ENCODE measurements at regions not wholly inside any gene's neighbourhood (a gene's known extent, or its start where the extent isn't known, plus 50 kb on each side); places are given as distances from the start of the nearest gene placed in this dataset.
"Not testable (repeated sequence)": the region's sequence is repeated elsewhere in the genome, so short reads cannot be mapped to it uniquely, and the experiment has no call there.

DNA sequence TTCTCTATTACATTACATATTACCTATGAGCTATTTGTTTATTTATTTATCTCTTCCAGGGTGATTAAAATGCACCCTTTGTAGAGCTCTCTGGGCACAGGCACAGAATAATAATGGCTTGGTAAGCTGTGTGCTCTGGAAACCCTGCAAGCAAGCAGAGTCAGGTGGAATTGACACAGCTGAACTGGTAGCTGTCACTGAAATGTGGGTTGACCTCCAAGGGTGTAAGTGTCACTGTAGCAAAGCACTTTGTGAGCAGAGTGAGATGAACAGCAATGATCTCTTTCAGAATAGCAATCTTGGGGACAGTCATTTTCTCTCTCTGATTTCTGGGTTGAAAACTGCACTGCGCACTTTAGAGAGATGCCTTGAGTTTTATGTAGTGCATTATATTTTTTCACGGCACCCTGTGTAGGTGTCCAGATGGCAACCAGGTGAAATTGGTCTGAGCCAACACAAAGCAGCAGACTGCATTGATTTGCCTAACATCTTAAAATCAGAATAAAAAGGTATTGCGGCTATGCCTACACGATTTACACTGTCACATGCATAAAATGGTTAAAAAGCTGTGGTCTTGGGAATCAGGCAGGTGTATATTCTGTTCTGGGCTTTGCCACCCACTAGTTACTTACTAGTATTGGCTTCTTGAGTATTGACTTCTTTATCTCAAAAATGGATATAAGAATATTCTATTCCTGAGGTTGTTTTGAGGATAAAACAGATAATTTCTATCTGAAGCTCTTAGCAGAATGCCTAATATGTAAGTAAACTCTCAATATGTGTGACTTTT lies 450.3 kb downstream of the RAPGEF2 start:
- DNase-seq: no peak

DNA sequence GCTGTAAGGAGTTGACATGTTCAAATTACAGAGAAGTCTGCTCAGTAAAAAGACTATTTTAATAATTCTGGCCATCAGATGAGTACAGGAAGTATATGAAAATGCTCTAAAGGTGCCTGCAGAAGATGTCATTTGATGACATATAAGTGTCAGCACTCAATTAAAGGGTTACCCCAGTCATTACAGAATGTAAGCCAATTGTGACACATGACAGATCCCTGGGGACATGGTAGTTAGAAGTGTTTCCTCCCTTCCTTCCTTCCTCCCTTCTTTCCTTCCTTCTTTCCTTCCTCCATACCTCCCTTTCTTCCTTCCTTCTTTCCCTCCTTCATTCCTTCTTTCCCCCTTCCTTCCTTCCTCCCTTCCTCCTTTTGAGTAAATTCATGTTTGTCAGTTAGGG lies 453.0 kb downstream of the RAPGEF2 start:
- DNase-seq: no peak

DNA sequence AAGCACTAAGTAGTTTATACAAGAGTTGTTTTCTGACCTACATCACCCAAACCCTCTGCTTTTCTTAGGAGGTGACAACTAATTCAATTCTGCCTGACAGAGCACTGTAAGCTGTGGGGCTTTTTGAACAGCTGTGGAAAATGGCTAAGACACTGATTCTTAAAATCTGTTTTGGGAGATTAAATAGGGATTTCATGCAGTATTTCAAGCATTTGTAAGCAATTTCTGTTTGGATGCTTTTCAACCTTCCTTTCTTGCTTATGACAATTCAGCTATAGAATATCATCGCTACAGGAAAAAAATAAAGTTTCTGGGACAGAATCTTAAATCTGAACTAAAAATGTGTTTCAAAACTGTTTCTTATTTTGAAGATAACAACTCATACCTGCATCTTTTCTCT lies 459.5 kb downstream of the RAPGEF2 start:
- no peak for DNase-seq

DNA sequence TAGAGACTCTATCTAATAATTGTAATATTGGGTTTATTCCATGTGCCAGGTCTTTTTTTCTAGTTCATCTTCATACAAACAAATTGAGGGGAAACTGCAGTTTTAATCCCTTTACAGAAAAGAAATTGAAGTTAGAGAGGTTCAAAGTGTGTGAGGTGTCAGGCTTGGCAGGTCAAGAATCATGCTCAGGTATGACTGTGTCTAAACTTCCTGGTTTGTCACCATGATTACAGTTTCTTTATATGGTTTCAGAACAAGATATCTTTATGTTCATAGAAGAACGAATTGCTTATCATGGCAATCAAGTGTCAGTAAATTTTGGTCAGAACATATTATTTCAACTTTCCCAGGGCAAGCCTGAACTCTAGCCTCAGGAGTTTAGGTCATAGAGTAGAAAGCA lies 460.4 kb downstream of the RAPGEF2 start:
- no peak for DNase-seq

DNA sequence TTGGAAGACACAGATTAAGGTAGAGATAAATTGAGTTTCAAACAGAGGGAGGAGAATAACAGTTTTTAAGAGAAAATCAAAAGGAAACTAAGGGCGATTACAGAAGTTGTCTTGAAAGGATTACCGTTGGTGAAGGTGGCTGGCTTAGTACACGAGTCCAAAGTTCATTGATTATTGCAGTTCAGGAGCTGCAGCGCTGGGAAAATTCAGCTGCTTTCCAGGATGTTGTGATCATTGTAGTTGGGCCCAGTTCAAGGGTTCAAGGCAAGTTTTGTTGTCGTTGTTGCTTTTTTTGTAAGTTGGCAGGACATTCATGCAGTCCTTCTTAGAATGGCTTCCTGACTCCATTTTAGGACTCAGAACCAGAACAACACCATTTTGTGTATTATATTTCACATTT lies 461.7 kb downstream of the RAPGEF2 start:
- DNase-seq: no peak

DNA sequence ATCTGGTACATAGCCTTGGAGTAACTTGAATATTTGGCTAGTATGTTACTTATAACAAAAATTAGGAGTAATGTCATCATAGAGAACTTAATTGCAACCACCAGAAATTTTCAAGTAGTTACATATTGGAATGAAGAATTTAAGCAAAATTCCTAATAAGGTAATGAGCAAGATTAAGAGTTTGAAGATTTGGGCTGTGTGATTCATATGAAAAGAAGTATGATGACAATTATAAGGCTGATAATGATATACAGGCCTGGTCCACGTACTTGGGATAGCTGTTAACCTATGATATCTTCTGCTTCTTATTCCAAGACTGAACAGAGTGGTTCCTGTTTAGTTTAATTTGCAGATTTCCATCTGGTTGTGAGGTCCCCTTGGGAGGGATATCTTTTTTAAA lies 463.9 kb downstream of the RAPGEF2 start:
- no peak for DNase-seq

DNA sequence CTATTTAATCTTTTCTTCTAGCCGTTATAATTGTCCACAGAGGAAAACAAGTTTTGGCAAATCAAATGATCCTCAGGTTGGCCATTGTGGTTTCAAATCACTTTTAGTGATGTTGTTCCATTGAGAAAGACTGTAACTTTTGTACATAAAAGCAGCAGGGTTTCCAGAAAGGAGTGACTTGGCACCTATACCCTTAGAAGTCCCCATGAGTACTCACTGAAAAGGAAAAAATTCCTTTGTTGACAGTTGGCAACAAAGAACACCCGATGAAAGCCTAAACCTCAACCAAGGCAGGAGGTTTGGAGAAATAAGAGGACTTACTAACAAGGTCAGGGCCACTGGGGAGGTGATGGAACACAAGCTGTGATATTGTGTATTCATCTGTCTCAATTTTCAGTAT lies 474.4 kb downstream of the RAPGEF2 start:
- DNase-seq: no peak

DNA sequence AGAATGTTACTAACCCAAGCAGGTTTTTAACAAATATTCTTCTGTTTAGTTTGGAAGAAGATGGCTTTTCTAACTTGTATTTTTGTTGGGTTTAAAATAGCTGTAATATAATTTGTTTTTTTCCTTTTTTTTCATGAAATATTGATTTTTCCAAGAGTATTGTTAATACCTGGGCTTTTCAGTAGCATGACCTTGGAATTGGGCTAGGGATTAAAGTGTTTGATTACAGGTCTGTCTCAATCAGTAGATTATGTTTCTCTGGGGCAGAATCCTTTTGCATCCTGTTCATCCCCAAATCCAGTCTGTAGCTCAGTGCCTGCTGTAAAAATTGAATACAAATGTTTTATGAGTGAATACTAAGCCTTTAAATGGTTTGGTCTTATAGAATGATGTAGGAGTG lies 479.8 kb downstream of the RAPGEF2 start:
- no peak for DNase-seq

DNA sequence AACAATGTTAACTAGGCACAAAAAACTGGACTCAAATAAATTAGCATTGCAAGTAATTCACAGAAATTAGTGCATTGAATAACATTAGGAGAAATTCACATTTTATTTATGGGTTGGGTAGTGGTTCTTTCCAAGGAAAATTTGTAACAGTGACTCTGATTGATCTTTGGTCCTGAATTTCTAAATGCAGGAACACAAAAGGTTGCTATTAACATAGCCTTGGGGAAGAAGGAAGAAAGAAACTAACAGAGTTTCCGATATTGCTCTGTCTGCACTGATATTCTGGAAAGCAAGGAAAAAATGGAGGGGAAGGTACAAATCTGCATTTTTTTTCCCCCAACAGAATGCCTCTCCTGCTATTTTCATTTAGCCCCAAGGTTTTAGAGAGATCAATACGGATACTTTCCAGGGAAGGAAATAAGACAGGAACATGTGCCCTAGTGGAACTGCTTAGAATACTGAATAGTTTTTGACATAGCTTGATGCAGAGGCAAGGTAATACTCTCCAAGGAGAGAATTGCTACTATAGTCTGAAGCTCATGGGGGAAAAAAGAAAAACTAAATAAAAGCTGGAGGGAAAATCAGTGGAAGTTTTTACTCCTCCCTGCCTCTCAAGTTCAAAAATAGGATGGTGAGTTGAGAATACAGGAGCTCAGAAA lies 490.1 kb downstream of the RAPGEF2 start:
- DNase-seq: no peak

DNA sequence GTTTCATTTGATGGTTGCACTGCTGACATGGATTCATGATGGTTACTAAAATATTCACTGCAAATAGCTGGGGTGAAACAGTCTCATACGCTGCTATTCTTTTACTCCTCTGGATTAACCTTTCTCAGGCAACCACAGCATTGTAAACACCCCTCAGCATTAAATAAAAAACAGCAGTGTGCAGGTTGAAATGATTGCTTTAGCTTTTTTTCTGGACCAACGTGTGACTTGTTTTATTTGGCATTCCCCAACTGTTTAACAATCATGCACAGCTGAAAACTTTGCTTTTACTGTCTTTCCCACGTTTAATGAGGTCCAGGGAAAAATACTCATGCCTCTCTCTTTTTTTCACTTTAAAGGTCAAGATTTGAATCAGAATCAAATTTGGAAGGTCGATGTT lies 490.8 kb downstream of the RAPGEF2 start:
- DNase-seq: no peak

DNA sequence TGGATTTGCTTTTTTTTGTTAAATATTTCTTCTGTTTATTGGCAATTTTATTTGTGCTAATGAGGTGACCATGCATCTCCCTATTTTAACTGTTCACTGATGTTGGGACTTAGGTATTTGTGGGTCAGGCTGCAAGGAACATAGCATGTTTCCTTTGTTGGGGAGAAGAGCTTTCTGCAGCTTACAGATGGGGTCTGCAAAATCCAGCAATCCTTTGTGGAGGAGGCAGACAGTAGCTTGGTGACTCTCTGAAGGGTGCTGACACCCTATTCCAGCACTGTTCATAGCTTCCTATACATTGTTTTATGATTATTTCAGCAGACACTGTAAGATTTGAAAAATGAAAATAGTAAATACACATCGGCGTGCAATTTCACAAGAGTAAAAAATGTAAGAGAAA lies 491.7 kb downstream of the RAPGEF2 start:
- no peak for DNase-seq

DNA sequence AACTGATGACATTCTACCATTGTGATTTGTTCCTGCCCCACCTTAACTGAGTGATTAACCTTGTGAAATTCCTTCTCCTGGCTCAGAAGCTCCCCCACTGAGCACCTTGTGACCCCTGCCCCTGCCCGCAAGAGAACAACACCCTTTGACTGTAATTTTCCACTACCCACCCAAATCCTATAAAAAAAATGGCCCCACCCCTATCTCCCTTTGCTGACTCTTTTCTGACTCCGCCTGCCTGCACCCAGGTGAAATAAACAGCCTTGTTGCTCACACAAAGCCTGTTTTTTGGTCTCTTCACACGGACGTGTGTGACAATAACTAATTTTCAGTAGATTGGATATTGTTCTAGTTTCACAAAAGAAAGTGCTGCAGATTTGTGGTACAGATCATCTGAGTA lies 492.2 kb downstream of the RAPGEF2 start:
- not testable (repeated sequence) for DNase-seq

DNA sequence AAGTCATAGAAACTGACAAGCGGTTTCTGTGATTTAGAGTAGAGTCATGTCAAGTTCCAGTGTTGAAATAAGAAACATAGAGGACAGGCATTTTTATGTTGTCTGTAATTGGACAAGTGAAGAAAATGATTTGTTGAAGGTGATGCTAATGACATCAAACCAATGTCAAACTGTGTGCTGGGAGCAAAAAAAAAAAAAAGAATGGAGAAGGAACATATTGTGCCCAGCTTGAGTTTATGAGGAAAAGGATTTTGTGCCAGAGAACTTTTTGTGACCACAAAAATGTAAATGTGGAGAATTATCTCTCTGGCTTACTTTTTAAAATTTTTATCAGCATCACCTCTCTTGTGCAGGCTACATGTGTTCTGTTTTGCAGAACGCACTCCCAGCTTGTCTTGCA lies 495.7 kb downstream of the RAPGEF2 start:
- no peak for DNase-seq

DNA sequence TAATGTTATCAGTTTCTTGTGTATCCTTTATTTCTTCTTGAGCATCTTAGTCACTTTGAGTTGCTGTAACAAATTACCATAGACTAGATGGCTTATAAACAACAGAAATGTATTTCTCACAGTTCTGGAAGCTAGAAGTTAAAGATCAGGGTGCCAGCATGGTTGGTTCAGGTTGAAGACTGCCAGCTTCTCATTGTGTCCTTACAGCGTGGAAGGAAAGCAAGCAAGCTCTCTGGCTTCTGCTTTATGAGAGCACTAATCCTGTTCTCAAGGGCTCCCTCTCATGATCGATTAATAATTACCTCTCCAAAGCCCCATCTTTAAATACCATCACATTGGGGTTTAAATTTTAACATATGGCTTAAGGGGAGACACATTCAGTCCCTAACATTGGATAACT lies 497.2 kb downstream of the RAPGEF2 start:
- DNase-seq: no peak

DNA sequence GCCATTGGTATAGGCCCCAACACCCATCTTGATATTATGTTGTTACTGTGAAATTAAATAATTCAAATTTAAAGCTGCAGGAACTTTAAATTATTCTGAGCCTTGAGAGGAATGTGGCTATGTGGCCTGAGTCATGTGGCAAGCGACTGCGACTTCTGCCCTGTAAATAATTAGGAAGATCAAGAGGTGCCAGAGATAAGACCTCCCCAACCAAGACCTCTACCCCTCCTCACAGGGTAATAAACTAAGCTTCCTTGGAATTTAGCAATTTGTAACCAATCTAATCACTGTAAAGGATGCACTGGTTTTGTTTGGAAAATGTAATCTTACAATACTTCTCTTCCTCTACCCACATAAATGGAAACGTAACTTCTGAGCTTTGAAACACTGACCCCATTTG lies 501.9 kb downstream of the RAPGEF2 start:
- no peak for DNase-seq

DNA sequence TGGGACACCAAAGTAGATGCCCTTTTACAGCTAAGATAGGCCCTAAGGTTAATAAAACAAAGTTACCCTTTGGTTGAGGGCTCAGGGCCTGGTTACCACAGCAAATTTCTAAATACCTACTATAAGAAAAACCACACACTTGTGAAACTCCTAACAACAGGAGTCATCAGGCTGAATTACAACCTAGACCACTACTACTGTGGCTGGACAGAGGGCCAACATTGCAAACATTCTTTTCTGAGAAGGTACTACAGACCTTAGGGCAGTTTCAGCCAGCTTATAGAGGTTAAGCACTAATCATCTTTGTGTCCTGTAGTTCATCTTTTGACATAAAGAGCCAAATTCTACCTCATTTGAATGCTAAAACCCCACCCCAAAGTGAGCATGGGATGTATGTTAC lies 504.0 kb downstream of the RAPGEF2 start:
- no peak for DNase-seq

DNA sequence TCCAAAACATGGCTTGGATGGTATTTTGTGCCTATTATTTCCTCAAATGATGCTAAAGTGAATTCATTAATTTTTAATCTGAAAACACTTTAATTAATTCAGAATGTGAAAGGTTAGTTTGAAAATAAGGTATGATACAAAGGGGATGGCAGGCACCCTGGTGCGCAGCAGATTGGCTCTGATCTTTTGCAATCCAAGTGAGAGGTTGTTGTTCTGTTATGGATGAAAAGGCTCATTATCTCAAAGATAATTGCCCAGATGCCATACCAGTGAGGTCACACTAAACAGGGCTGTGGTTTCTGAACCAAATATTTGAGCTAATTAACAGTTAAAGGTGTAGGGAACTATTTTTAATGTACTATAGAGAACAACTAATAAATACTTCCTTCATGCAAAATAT lies 504.9 kb downstream of the RAPGEF2 start:
- no peak for DNase-seq

DNA sequence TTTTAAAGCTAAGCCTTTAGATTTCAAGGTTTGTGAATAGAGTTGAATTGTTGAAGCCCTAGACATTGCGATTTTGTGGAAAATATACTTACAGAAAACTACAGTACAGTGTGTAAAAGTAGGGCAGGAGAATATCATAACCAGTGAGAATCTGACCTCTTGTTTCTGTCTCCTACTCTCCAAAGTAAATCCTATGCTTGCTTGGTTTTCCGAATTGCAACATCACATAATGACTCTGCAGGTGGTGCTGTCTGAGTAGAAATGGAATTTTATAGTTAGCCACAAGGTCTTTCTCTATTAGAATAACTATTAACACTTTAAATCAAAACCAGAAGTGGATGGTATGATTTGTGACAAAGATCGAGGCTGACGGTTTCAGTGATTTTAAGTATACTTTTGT lies 505.6 kb downstream of the RAPGEF2 start:
- no peak for DNase-seq

DNA sequence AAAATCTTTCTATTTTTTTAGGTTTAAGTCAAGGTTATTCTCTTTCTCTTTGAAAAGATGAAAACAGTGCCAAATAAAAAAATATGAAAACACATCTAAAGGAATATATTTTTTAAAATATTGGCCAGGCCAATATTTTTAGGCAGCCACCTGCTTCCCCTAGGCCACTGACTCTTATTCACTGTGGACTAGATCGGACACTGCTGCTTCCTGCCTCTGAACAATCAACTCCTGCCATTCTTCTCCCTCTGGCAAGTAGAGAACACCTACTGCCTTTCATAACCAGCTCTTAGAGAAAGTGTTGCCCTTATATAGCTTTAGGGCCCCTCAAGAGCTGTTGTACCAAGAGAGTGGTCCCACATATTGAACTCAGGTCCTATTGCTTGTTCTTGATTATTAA lies 529.2 kb downstream of the RAPGEF2 start:
- DNase-seq: no peak

DNA sequence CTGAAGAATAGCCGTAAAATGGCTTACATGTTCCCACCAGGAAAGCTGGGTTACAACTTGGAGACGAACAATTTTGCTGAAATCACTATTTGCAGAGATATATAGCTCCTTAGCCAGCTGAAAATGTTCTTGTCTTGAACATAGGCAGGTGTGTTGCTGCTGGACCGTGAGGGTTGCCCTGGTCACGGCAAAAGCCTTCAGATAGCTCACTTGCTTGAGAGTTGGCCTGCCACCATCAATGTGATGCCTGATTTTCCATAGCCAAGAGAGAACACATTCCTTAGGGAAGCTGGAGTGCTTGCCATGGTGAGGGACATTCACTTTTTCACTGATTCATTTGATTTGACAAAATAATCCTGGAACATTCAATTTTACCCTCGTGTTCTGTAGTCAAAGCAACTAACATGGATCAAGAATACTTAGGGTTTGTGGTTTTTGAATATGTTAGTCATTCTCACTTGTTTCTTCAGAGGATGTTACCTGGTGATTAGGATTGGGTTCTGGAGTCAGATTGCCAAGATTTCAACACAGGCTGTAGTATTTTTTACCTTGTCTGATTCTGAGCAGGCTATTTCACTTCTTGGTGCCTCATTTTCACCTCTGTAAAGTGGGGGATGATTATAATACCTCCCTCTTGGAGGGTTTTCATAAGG lies 536.9 kb downstream of the RAPGEF2 start:
- no peak for DNase-seq

DNA sequence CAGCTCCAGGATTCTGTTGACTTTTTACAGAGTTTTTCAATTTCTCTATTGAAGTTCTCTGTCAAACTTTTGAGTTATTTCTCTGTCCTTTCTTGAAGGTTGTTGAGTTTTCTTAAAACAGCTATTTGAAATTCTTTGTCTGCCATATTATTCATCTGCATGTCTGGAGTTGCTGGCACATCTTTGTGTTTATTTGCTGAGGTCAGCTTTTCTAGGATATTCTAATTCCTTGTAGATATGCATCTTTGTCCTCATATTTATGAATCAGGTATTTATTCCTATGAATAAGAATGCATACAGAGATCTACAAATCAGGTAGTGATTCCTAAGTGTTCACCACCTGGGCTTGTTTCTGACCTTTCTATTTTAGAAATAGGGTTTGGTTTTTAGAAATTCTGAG lies 546.4 kb downstream of the RAPGEF2 start:
- DNase-seq: no peak

DNA sequence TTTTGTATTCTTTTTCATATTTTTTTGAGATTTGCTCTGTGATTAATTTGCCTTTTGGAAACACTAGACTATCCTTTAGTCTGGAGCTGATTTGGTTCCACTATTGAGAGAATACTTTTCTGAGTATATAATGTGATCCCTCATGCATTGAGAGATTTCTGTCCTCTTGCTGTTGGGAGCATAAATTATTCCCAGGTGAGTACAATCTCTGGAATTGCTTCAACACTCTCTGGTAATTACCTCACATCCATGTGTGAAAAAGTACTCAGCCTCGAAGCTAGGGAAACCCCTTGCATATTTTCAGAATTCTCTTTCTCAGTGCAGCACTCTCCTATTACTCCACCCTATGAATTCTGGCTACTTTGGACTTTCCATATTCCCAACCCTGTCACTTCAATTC lies 550.0 kb downstream of the RAPGEF2 start:
- DNase-seq: no peak

DNA sequence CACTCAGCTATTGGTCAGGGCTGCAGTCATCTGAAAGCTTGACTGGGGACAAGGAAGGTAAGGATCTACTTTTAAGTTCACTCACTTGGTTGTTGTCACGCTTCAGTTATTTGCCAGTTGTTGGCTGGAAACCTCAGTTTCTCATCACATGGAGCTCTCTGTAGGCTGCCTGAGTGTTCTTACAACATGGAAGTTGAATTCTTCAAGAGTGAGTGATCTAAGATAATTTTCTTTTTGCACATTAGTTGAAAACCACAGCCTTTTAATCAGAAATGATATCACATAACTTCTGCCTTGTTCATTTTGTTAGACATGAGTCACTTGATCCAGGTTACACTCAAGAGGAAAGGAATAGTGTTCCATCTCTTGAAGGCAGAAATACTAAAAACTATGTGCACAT lies 552.7 kb downstream of the RAPGEF2 start:
- DNase-seq: no peak

DNA sequence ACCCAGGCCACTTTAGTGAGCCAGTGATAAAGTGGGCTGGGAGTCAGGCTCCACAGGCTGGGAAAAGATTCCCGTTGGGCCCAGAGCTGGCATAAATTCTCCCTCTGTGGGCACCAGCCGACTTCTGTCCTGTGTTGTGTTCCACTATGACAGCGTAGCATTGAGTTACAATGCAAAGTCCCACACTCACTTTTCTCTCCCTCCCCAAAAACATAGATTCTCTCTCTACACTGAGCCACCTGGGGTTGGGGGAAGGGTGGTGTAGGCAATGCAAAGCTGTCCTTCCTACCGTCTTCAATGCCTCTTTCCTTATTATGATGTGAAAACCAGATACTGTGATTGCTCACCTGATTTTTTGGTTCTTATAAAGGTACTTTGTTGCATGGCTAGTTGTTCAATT lies 566.2 kb downstream of the RAPGEF2 start:
- DNase-seq: no peak

All from inflammatory macrophage treated with lipopolysaccharide for 4 hours (primary cell).